Activated T-cell treated with anti-CD3 and anti-CD28 coated beads, Interleukin-2, amount 50 U/mL, for 4 hours (primary cell): ENCODE measurements at regions not wholly inside any gene's neighbourhood (a gene's known extent, or its start where the extent isn't known, plus 50 kb on each side); places are given as distances from the start of the nearest gene placed in this dataset.
"Not testable (repeated sequence)": the region's sequence is repeated elsewhere in the genome, so short reads cannot be mapped to it uniquely, and the experiment has no call there.

Source experiments
- ATAC-seq, 2 donors: fragments of 200-7000 bp; cut with Tn5 transposase; one replicate each; pipeline ENCODE4 v1.10.0; 2021
- DNase-seq: peaks from one replicate; pipeline ENCODE4 v3.0.0-alpha.2; 2020
- H3K27me3 Mint-ChIP-seq: one replicate; pipeline ENCODE4 v1.8.0; 2021; ENCODE audit warnings: low read depth, mixed read lengths
- H3K36me3 Mint-ChIP-seq: one replicate; pipeline ENCODE4 v1.8.0; 2022; ENCODE audit warnings: mixed read lengths; ENCODE audit not compliant: insufficient read depth
- H3K4me1 Mint-ChIP-seq: one replicate; pipeline ENCODE4 v1.8.0; 2021; ENCODE audit warnings: low read depth, mixed read lengths
- H3K4me3 Mint-ChIP-seq: one replicate; pipeline ENCODE4 v1.8.0; 2021; ENCODE audit warnings: mild to moderate bottlenecking, moderate library complexity, mixed read lengths
- H3K9me3 Mint-ChIP-seq: one replicate; pipeline ENCODE4 v1.8.0; 2021; ENCODE audit warnings: mixed read lengths

DNA sequence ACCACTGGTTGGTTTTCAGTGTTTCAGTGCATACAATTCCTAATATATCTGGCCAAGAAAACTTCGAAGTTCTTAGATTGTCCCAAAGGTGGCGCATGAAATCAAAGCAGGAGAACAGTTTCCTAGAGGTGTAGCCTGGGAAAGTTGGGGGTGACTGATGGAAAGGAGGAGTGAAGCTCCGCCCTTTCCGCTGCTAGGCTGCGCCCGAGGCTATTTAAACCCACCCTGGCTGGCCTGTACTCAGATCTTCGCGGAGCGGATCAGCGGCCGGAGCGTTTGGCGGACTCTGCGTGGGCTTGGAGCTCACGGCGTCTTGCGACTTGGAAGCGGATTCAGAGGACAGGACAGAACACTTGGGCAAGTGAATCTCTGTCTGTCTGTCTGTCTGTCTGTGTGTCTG is 328.7 kb downstream of the CWH43 start:
- not testable (repeated sequence) for DNase-seq, H3K4me1 Mint-ChIP-seq, H3K36me3 Mint-ChIP-seq, H3K9me3 Mint-ChIP-seq, H3K27me3 Mint-ChIP-seq, ATAC-seq, H3K4me3 Mint-ChIP-seq

DNA sequence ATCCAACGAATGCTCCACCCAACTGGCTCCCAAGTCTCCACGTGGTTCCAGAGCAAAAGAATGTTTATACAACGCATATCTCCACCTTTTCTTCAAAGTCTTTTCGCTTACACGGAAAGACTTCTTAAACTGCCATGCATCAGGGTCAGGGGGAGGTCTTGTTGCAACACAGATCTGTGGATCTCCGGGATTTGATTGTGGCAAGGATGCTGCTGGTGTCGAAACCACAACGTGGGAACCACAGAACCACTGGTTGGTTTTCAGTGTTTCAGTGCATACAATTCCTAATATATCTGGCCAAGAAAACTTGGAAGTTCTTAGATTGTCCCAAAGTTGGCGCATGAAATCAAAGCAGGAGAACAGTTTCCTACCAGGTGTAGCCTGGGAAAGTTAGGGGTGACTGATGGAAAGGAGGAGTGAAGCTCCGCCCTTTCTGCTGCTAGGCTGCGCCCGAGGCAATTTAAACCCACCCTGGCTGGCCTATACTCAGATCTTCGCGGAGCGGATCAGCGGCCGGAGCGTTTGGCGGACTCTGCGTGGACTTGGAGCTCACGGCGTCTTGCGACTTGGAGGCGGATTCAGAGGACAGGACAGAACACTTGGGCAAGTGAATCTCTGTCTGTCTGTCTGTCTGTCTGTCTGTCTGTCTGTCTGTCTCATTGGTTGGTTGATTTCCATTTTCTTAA is 334.8 kb downstream of the CWH43 start:
- not testable (repeated sequence) for H3K4me3 Mint-ChIP-seq, DNase-seq, H3K27me3 Mint-ChIP-seq, ATAC-seq, H3K4me1 Mint-ChIP-seq, H3K36me3 Mint-ChIP-seq
- H3K9me3 Mint-ChIP-seq = peaks cover 15% of the 10 kb centered on the region

DNA sequence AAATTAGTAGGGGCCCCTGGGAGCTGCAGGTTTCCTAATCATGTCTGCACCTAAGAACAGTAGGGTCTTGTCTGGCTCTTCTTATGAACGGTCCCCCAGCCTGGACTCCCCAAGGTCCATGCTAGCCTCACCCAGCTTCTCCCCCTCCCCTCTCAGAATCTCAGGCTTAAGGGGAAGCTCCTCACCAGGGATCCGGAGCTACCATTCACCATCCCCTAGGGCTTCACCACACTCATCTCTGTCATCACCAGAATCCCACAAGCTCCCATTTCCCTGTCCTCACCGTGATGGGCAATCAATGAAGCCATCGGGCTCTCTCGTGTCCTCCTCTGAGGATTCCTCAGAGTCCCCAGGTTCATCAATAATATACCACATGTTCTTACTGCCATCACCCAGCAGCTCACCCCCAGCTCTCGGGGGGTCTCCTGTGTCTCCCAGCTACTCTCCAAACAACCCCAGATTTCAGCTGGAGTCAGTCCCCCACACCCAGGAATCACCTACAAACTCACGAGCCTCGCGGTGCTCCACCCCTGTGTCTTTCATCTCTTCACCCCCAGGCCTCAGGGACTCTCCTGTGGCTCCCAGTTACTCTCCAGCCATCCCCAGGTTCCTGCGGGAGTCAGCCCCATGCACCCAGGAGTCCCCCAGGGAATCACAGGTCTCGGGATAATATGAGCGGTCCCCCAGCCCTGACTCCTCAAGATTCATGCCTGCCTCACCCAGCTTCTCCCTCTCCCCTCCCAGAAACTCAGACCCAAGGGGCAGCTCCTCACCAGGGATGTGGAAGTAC is 335.6 kb downstream of the CWH43 start:
- ATAC-seq, H3K36me3 Mint-ChIP-seq, H3K4me3 Mint-ChIP-seq, H3K4me1 Mint-ChIP-seq, H3K27me3 Mint-ChIP-seq, DNase-seq: not testable (repeated sequence)
- H3K9me3 Mint-ChIP-seq = peaks cover 15% of the 10 kb centered on the region

DNA sequence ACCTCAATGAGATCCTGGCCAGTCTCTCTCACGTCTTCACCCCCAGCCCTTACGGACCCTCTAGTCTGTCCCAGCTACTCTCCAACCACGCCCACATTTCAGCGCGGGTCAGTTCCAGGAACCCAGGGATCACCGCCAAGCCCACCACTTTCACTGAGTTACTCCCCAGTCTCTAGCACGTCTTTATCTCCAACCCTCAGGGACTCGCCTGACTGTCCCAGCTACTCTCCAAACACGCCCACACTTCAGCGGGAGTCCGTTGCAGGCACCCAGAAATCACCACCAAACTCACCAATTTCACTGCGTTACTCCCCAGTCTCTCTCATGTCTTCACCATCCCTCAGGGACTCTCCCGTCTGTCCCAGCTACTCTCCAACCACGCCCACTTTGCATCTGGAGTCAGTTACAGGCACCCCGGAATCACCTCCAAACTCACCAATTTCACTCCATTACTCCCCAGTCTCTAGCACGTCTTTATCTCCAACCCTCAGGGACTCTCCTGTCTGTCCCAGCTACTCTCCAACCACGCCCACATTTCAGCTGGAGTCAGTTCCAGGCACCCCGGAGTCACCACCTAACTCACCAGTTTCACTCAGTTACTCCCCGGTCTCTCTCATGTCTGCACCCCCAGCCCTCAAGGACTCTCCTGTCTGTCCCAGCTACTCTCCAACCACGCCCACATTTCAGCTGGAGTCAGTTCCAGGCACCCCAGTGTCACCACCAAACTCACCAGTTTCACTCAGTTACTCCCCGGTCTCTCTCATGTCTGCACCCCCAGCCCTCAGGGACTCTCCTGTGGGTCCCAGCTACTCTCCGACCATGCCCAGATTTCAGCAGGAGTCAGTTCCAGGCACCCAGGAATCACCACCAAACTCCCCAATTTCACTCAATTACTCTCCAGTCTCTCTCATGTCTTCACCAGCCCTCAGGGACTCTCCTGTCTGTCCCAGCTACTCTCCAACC is 336.8 kb downstream of the CWH43 start:
- H3K4me1 Mint-ChIP-seq, H3K27me3 Mint-ChIP-seq, H3K36me3 Mint-ChIP-seq, DNase-seq, ATAC-seq, H3K4me3 Mint-ChIP-seq: not testable (repeated sequence)
- peaks cover 15% of the 10 kb centered on the region for H3K9me3 Mint-ChIP-seq

DNA sequence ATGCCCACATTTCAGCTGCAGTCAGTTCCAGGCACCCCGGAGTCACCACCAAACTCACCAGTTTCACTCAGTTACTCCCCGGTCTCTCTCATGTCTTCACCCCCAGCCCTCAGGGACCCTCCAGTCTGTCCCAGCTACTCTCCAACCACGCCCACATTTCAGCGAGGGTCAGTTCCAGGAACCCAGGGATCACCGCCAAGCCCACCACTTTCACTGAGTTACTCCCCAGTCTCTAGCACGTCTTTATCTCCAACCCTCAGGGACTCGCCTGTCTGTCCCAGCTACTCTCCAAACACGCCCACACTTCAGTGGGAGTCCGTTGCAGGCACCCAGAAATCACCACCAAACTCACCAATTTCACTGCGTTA is 337.5 kb downstream of the CWH43 start:
- peaks cover 15% of the 10 kb centered on the region for H3K9me3 Mint-ChIP-seq
- not testable (repeated sequence) for DNase-seq

More for the DNA sequence above, 337.5 kb downstream of the CWH43 start:
- H3K27me3 Mint-ChIP-seq, H3K4me1 Mint-ChIP-seq, ATAC-seq, H3K36me3 Mint-ChIP-seq, H3K4me3 Mint-ChIP-seq: not testable (repeated sequence)
